Spinal cord (tissue), 9 donors: ENCODE measurements at regions not wholly inside any gene's neighbourhood (a gene's known extent, or its start where the extent isn't known, plus 50 kb on each side); places are given as distances from the start of the nearest gene placed in this dataset.

ENCODE experiments used
- DNase-seq, 6 donors: peaks; one replicate each; pipeline versions ENCODE4 v3.0.0 to v3.0.0-alpha.2; 2013 to 2015; ENCODE audit warnings: low spot score in 6 of 6, low read depth in 4 of 6
- H3K27ac ChIP-seq: one replicate; pipeline ENCODE4 v1.5.1; 2013; ENCODE audit warnings: low read depth, low read length, control low read depth
- H3K27me3 ChIP-seq: one replicate; pipeline ENCODE4 v1.6.1; 2013; ENCODE audit warnings: low read length; ENCODE audit not compliant: control insufficient read depth, insufficient read depth
- H3K36me3 ChIP-seq: one replicate; pipeline ENCODE4 v1.6.1; 2013; ENCODE audit warnings: low read length; ENCODE audit not compliant: control insufficient read depth, insufficient read depth
- H3K4me1 ChIP-seq: one replicate; pipeline ENCODE4 v1.6.1; 2013; ENCODE audit warnings: low read length; ENCODE audit not compliant: control insufficient read depth, insufficient read depth
- H3K4me3 ChIP-seq: one replicate; pipeline ENCODE4 v1.5.1; 2013; ENCODE audit warnings: low read depth, low read length, control low read depth
- H3K9me3 ChIP-seq: one replicate; pipeline ENCODE4 v1.6.1; 2013; ENCODE audit warnings: low read length; ENCODE audit not compliant: control insufficient read depth, insufficient read depth
- WGBS: methylation state at CpG from one replicate; pipeline ENCODE4 v1.1.5; 2013; ENCODE audit warnings: missing lambda C conversion rate; ENCODE audit not compliant: insufficient coverage; 5-methylcytosine and 5-hydroxymethylcytosine counted together
- donor health status: healthy.

GRCh38 chr18:56337507-56337906, 300.9 kb downstream of the TXNL1 start:
- Histone ChIP-seq H3K36me3 (no peaks in the 10 kb centered on the region), H3K9me3 (no peaks in the 10 kb centered on the region), H3K27ac (no peak overlapping the region), H3K4me3 (no peak overlapping the region), H3K27me3 (no peaks in the 10 kb centered on the region), H3K4me1 (no peaks in the 10 kb centered on the region)
- no peak for DNase-seq
- 88% methylated on average over 4 of the region's 4 CpGs for WGBS

GRCh38 chr18:56333839-56334238, 304.6 kb downstream of the TXNL1 start:
- WGBS = no CpG with 5 or more reads among the region's 2 CpGs
- no peak for DNase-seq
- H3K4me1 ChIP-seq = no peaks in the 10 kb centered on the region
- no peaks in the 10 kb centered on the region for H3K36me3 ChIP-seq
- H3K4me3 ChIP-seq = no peak overlapping the region
- H3K9me3 ChIP-seq = no peaks in the 10 kb centered on the region
- no peaks in the 10 kb centered on the region for H3K27me3 ChIP-seq
- no peak overlapping the region for H3K27ac ChIP-seq

GRCh38 chr18:56333146-56333545, 305.2 kb downstream of the TXNL1 start:
- no peaks in the 10 kb centered on the region for H3K9me3 ChIP-seq
- no peaks in the 10 kb centered on the region for H3K4me1 ChIP-seq
- H3K27me3 ChIP-seq = no peaks in the 10 kb centered on the region
- DNase-seq = no peak
- H3K4me3 ChIP-seq = no peak overlapping the region
- no peak overlapping the region for H3K27ac ChIP-seq
- 94% methylated on average over 3 of the region's 4 CpGs for WGBS
- no peaks in the 10 kb centered on the region for H3K36me3 ChIP-seq

- no peaks in the 10 kb centered on the region for H3K4me1 ChIP-seq
- peak in 1 of 6 donors; percentile 89 for DNase-seq
- no peak overlapping the region for H3K27ac ChIP-seq
- H3K27me3 ChIP-seq = no peaks in the 10 kb centered on the region
- WGBS = 100% methylated on average over 1 of the region's 4 CpGs
- H3K36me3 ChIP-seq = no peaks in the 10 kb centered on the region
- H3K9me3 ChIP-seq = no peaks in the 10 kb centered on the region
- no peak overlapping the region for H3K4me3 ChIP-seq
Observed at GRCh38 chr18:56332371-56332770, 306.0 kb downstream of the TXNL1 start.

GRCh38 chr18:56330366-56331110, 307.9 kb downstream of the TXNL1 start:
- Histone ChIP-seq H3K4me3 (no peak overlapping the region), H3K36me3 (no peaks in the 10 kb centered on the region), H3K4me1 (no peaks in the 10 kb centered on the region), H3K27ac (no peak overlapping the region), H3K9me3 (no peaks in the 10 kb centered on the region), H3K27me3 (no peaks in the 10 kb centered on the region)
- WGBS = 24% methylated on average over 7 of the region's 9 CpGs
- DNase-seq = peak in 1 of 6 donors; percentile 17

- no CpG with 5 or more reads among the region's 1 CpG for WGBS
- Histone ChIP-seq H3K4me1 (no peaks in the 10 kb centered on the region), H3K27me3 (no peaks in the 10 kb centered on the region), H3K36me3 (no peaks in the 10 kb centered on the region), H3K4me3 (no peak overlapping the region), H3K27ac (no peak overlapping the region), H3K9me3 (no peaks in the 10 kb centered on the region)
- DNase-seq = no peak
Observed at GRCh38 chr18:56329536-56329935, 308.9 kb downstream of the TXNL1 start.

GRCh38 chr18:56327191-56327885, 311.1 kb downstream of the TXNL1 start:
- Histone ChIP-seq H3K9me3 (no peaks in the 10 kb centered on the region), H3K4me3 (no peak overlapping the region), H3K36me3 (no peaks in the 10 kb centered on the region), H3K27me3 (no peaks in the 10 kb centered on the region), H3K27ac (no peak overlapping the region), H3K4me1 (no peaks in the 10 kb centered on the region)
- 82% methylated on average over 2 of the region's 7 CpGs for WGBS
- peak in 1 of 6 donors; percentile 56 for DNase-seq

- Histone ChIP-seq H3K36me3 (no peaks in the 10 kb centered on the region), H3K9me3 (no peaks in the 10 kb centered on the region), H3K27me3 (no peaks in the 10 kb centered on the region), H3K4me1 (no peaks in the 10 kb centered on the region), H3K27ac (no peak overlapping the region), H3K4me3 (no peak overlapping the region)
- WGBS = 74% methylated on average over 3 of the region's 3 CpGs
- no peak for DNase-seq
Observed at GRCh38 chr18:56326336-56327072, 311.9 kb downstream of the TXNL1 start.

- no peak for DNase-seq
- Histone ChIP-seq H3K27me3 (no peaks in the 10 kb centered on the region), H3K27ac (no peak overlapping the region), H3K36me3 (no peaks in the 10 kb centered on the region), H3K4me3 (no peak overlapping the region), H3K4me1 (no peaks in the 10 kb centered on the region), H3K9me3 (no peaks in the 10 kb centered on the region)
- 85% methylated on average over 2 of the region's 4 CpGs for WGBS
Observed at GRCh38 chr18:56323673-56324072, 314.7 kb downstream of the TXNL1 start.
